WI38 (cell line): ENCODE measurements at regions not wholly inside any gene's neighbourhood (a gene's known extent, or its start where the extent isn't known, plus 50 kb on each side); places are given as distances from the start of the nearest gene placed in this dataset.

Experiments used
- H3K4me3 ChIP-seq: 2 replicates; pipeline ENCODE4 v1.5.1; 2011; ENCODE audit warnings: low read depth, mild to moderate bottlenecking, control low read depth, low read length
- CTCF ChIP-seq: IDR thresholded peaks from 2 replicates; pipeline ENCODE4 v1.5.1; 2012; ENCODE audit warnings: low read depth, mild to moderate bottlenecking, control low read depth, low read length

- no peak overlapping the region for H3K4me3 ChIP-seq
- TF ChIP-seq CTCF, result no peak
Measured at GRCh38 chr2:234858790-234859329, 93.0 kb upstream of the SH3BP4 start.

GRCh38 chr2:234858145-234858544 lies 93.7 kb upstream of the SH3BP4 start:
- TF ChIP-seq CTCF, result no peak

GRCh38 chr2:234853729-234854128 lies 98.1 kb upstream of the SH3BP4 start:
- TF ChIP-seq CTCF, result no peak
- no peak overlapping the region for H3K4me3 ChIP-seq

More at GRCh38 chr2:234858145-234858544, 93.7 kb upstream of the SH3BP4 start:
- no peak overlapping the region for H3K4me3 ChIP-seq

- no peak for TF ChIP-seq CTCF
- H3K4me3 ChIP-seq, result no peak overlapping the region
Measured at GRCh38 chr2:234852941-234853340, 98.9 kb upstream of the SH3BP4 start.

- H3K4me3 ChIP-seq, result no peak overlapping the region
- TF ChIP-seq CTCF, result no peak
Measured at GRCh38 chr2:234852035-234852434, 99.8 kb upstream of the SH3BP4 start.

- no peak overlapping the region for H3K4me3 ChIP-seq
- no peak for TF ChIP-seq CTCF
Measured at GRCh38 chr2:234851451-234851850, 100.4 kb upstream of the SH3BP4 start.

- H3K4me3 ChIP-seq, result no peak overlapping the region
- TF ChIP-seq CTCF, result no peak
Measured at GRCh38 chr2:234850818-234851217, 101.0 kb upstream of the SH3BP4 start.
